ENCODE measurements at regions not wholly inside any gene's neighbourhood (a gene's known extent, or its start where the extent isn't known, plus 50 kb on each side); places are given as distances from the start of the nearest gene placed in this dataset.

DNA sequence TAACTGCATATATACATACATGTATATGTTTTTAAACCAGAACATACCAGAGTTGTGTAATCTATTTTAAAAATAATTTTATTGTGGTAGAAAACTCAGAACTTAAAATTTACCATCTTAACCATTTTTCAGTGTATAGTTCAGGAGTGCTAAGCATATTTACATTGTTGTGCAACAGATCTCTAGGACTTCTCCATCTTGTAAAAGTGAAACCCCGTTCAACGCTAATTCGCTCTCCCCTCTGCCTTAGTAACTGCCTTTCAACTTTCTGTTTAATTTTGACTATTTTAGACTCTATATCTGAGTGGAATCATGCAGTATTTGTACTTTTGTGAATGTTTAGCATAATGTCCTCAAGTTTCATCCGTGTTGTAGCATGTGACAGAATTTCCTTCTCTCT is 51.8 kb upstream of the SSR3 start:
- TF ChIP-seq POLR2A (IDR thresholded peaks at IDR 0.05; ENCODE audit: borderline replicate concordance, extremely low read depth, insufficient read depth, insufficient read length) (no peak), POLR2AphosphoS5 (IDR thresholded peaks at IDR 0.05; ENCODE audit: low read depth, low read length) (no peak), JUND (IDR thresholded peaks at IDR 0.05) (no peak), ELF1 (IDR thresholded peaks at IDR 0.05; ENCODE audit: borderline replicate concordance, low read depth) (no peak), EZH2 (IDR thresholded peaks at IDR 0.05) (no peak), CEBPB (IDR thresholded peaks at IDR 0.05; ENCODE audit: low read depth) (no peak), ZNF274 (IDR thresholded peaks at IDR 0.05; ENCODE audit: low read depth, low read length) (no peak), SP1 (IDR thresholded peaks at IDR 0.05; ENCODE audit: low read depth) (no peak), SIN3A (IDR thresholded peaks at IDR 0.05; ENCODE audit: low read depth) (no peak)
- TF ChIP-seq, protein P1, sequence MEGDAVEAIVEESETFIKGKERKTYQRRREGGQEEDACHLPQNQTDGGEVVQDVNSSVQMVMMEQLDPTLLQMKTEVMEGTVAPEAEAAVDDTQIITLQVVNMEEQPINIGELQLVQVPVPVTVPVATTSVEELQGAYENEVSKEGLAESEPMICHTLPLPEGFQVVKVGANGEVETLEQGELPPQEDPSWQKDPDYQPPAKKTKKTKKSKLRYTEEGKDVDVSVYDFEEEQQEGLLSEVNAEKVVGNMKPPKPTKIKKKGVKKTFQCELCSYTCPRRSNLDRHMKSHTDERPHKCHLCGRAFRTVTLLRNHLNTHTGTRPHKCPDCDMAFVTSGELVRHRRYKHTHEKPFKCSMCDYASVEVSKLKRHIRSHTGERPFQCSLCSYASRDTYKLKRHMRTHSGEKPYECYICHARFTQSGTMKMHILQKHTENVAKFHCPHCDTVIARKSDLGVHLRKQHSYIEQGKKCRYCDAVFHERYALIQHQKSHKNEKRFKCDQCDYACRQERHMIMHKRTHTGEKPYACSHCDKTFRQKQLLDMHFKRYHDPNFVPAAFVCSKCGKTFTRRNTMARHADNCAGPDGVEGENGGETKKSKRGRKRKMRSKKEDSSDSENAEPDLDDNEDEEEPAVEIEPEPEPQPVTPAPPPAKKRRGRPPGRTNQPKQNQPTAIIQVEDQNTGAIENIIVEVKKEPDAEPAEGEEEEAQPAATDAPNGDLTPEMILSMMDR (IDR thresholded peaks at IDR 0.05 in 2 of 3, conservative IDR thresholded peaks at IDR 0.05 in 1 of 3; ENCODE audit: borderline replicate concordance in 1 of 3, insufficient read depth in 1 of 3, low read depth in 2 of 3, low read length in 2 of 3) = no peak
- TF ChIP-seq, protein P2, sequence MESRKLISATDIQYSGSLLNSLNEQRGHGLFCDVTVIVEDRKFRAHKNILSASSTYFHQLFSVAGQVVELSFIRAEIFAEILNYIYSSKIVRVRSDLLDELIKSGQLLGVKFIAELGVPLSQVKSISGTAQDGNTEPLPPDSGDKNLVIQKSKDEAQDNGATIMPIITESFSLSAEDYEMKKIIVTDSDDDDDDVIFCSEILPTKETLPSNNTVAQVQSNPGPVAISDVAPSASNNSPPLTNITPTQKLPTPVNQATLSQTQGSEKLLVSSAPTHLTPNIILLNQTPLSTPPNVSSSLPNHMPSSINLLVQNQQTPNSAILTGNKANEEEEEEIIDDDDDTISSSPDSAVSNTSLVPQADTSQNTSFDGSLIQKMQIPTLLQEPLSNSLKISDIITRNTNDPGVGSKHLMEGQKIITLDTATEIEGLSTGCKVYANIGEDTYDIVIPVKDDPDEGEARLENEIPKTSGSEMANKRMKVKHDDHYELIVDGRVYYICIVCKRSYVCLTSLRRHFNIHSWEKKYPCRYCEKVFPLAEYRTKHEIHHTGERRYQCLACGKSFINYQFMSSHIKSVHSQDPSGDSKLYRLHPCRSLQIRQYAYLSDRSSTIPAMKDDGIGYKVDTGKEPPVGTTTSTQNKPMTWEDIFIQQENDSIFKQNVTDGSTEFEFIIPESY (IDR thresholded peaks at IDR 0.05; ENCODE audit: extremely low read depth, insufficient replicate concordance, low read length) = no peak
- TF ChIP-seq, protein P3, sequence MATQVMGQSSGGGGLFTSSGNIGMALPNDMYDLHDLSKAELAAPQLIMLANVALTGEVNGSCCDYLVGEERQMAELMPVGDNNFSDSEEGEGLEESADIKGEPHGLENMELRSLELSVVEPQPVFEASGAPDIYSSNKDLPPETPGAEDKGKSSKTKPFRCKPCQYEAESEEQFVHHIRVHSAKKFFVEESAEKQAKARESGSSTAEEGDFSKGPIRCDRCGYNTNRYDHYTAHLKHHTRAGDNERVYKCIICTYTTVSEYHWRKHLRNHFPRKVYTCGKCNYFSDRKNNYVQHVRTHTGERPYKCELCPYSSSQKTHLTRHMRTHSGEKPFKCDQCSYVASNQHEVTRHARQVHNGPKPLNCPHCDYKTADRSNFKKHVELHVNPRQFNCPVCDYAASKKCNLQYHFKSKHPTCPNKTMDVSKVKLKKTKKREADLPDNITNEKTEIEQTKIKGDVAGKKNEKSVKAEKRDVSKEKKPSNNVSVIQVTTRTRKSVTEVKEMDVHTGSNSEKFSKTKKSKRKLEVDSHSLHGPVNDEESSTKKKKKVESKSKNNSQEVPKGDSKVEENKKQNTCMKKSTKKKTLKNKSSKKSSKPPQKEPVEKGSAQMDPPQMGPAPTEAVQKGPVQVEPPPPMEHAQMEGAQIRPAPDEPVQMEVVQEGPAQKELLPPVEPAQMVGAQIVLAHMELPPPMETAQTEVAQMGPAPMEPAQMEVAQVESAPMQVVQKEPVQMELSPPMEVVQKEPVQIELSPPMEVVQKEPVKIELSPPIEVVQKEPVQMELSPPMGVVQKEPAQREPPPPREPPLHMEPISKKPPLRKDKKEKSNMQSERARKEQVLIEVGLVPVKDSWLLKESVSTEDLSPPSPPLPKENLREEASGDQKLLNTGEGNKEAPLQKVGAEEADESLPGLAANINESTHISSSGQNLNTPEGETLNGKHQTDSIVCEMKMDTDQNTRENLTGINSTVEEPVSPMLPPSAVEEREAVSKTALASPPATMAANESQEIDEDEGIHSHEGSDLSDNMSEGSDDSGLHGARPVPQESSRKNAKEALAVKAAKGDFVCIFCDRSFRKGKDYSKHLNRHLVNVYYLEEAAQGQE (IDR thresholded peaks at IDR 0.05; ENCODE audit: low read depth) = no peak

Data from HCT116 (cell line).